ENCODE measurements at regions not wholly inside any gene's neighbourhood (a gene's known extent, or its start where the extent isn't known, plus 50 kb on each side); places are given as distances from the start of the nearest gene placed in this dataset.

- TF ChIP-seq GATA2 (IDR thresholded peaks at IDR 0.05; ENCODE audit: low read depth, low read length) (no peak), GATA3 (IDR thresholded peaks at IDR 0.05; ENCODE audit: low read depth, low read length) (no peak)
Measured at GRCh38 chr3:82293435-82293834, 532.0 kb upstream of the GBE1 start.
